ENCODE measurements at regions not wholly inside any gene's neighbourhood (a gene's known extent, or its start where the extent isn't known, plus 50 kb on each side); places are given as distances from the start of the nearest gene placed in this dataset.

- Mint-ChIP-seq H3K9me3 (ENCODE audit: low read depth, unreplicated experiment) (no peaks in the 10 kb centered on the region), H3K27ac (ENCODE audit: unreplicated experiment) (no peak overlapping the region), H3K36me3 (ENCODE audit: insufficient read depth, unreplicated experiment) (no peaks in the 10 kb centered on the region), H3K4me1 (ENCODE audit: low read depth, unreplicated experiment) (peaks cover 6% of the 10 kb centered on the region), H3K27me3 (ENCODE audit: unreplicated experiment) (no peaks in the 10 kb centered on the region), H3K4me3 (ENCODE audit: low read depth, unreplicated experiment) (no peak overlapping the region)
- DNase-seq: no peak
- CTCF ChIA-PET: interaction anchor here (0.7 kb wide), 1 partner anchor 1292 kb away, joined by 3 read pairs; no protein-coding TSS in a partner anchor
- TF ChIP-seq CTCF (IDR thresholded peaks at IDR 0.05; ENCODE audit: unreplicated experiment): no peak
- no TSS peak for BruUV-seq (replicated peaks)
- intact Hi-C loops (cut with micrococcal nuclease; ENCODE audit: unreplicated experiment): no loop called here
Observed at GRCh38 chr17:63358111-63358839, 87.8 kb downstream of the CYB561 start.

DNA sequence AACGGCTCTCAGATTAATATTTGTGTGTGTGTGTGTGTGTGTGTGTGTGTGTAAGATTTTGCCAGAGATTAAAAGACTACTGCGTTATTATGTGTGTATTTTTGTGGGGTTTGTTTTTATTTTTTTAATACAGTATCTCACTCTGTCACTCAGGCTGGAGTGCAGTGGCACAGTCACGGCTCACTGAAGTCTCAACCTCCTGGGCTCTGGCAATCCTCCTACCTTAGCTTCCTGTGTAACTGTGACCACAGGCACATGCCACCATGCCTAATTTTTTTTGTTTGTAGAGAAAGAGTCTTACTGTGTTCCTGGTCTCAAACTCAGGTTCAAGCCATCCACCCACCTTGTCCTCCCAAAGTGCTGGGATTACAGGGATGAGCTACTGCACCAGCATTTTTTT, 87.2 kb downstream of the CYB561 start:
- intact Hi-C loops (cut with micrococcal nuclease; ENCODE audit: unreplicated experiment): no loop called here
- no peaks in the 10 kb centered on the region for H3K36me3 Mint-ChIP-seq (ENCODE audit: insufficient read depth, unreplicated experiment)

GRCh38 chr17:63361182-63361581, 84.9 kb downstream of the CYB561 start:
- no peaks in the 10 kb centered on the region for H3K9me3 Mint-ChIP-seq (ENCODE audit: low read depth, unreplicated experiment)
- no peak for TF ChIP-seq CTCF (IDR thresholded peaks at IDR 0.05; ENCODE audit: unreplicated experiment)
- intact Hi-C loops (cut with micrococcal nuclease; ENCODE audit: unreplicated experiment): no loop called here
- DNase-seq: no peak
- no peaks in the 10 kb centered on the region for H3K36me3 Mint-ChIP-seq (ENCODE audit: insufficient read depth, unreplicated experiment)
- CTCF ChIA-PET: no interaction called here
- no peak overlapping the region for H3K27ac Mint-ChIP-seq (ENCODE audit: unreplicated experiment)
- BruUV-seq (replicated peaks): no TSS peak
- H3K27me3 Mint-ChIP-seq (ENCODE audit: unreplicated experiment): no peaks in the 10 kb centered on the region
- peaks cover 6% of the 10 kb centered on the region for H3K4me1 Mint-ChIP-seq (ENCODE audit: low read depth, unreplicated experiment)
- no peak overlapping the region for H3K4me3 Mint-ChIP-seq (ENCODE audit: low read depth, unreplicated experiment)

More for the DNA sequence above, 87.2 kb downstream of the CYB561 start:
- Mint-ChIP-seq H3K4me1 (ENCODE audit: low read depth, unreplicated experiment) (peaks cover 6% of the 10 kb centered on the region), H3K27ac (ENCODE audit: unreplicated experiment) (no peak overlapping the region), H3K4me3 (ENCODE audit: low read depth, unreplicated experiment) (no peak overlapping the region), H3K9me3 (ENCODE audit: low read depth, unreplicated experiment) (no peaks in the 10 kb centered on the region), H3K27me3 (ENCODE audit: unreplicated experiment) (no peaks in the 10 kb centered on the region)
- no peak for TF ChIP-seq CTCF (IDR thresholded peaks at IDR 0.05; ENCODE audit: unreplicated experiment)
- no peak for DNase-seq
- BruUV-seq (replicated peaks): no TSS peak
- CTCF ChIA-PET: no interaction called here

- Mint-ChIP-seq H3K4me1 (ENCODE audit: low read depth, unreplicated experiment) (peaks cover 6% of the 10 kb centered on the region), H3K27me3 (ENCODE audit: unreplicated experiment) (no peaks in the 10 kb centered on the region), H3K36me3 (ENCODE audit: insufficient read depth, unreplicated experiment) (no peaks in the 10 kb centered on the region), H3K27ac (ENCODE audit: unreplicated experiment) (no peak overlapping the region), H3K9me3 (ENCODE audit: low read depth, unreplicated experiment) (no peaks in the 10 kb centered on the region), H3K4me3 (ENCODE audit: low read depth, unreplicated experiment) (no peak overlapping the region)
- TF ChIP-seq CTCF (IDR thresholded peaks at IDR 0.05; ENCODE audit: unreplicated experiment): no peak
- DNase-seq: no peak
- CTCF ChIA-PET: no interaction called here
- intact Hi-C loops (cut with micrococcal nuclease; ENCODE audit: unreplicated experiment): no loop called here
- BruUV-seq (replicated peaks): no TSS peak
Observed at GRCh38 chr17:63362115-63362514, 84.0 kb downstream of the CYB561 start.
